ENCODE measurements at regions not wholly inside any gene's neighbourhood (a gene's known extent, or its start where the extent isn't known, plus 50 kb on each side); places are given as distances from the start of the nearest gene placed in this dataset.

- no peak overlapping the region for H3K4me3 ChIP-seq (ENCODE audit: low read depth, low read length)
- DNase-seq (ENCODE audit: low read depth): no peak
- TF ChIP-seq CTCF (conservative IDR thresholded peaks at IDR 0.05; ENCODE audit: low read depth, low read length): no peak
Observed at GRCh38 chr2:167771628-167772027, 475.8 kb downstream of the STK39 start.

GRCh38 chr2:167769020-167769419 is 478.4 kb downstream of the STK39 start:
- no peak for DNase-seq (ENCODE audit: low read depth)
- no peak overlapping the region for H3K4me3 ChIP-seq (ENCODE audit: low read depth, low read length)
- TF ChIP-seq CTCF (conservative IDR thresholded peaks at IDR 0.05; ENCODE audit: low read depth, low read length): no peak

- no peak for DNase-seq (ENCODE audit: low read depth)
- no peak overlapping the region for H3K4me3 ChIP-seq (ENCODE audit: low read depth, low read length)
- no peak for TF ChIP-seq CTCF (conservative IDR thresholded peaks at IDR 0.05; ENCODE audit: low read depth, low read length)
Observed at GRCh38 chr2:167767830-167768229, 479.6 kb downstream of the STK39 start.

- no peak overlapping the region for H3K4me3 ChIP-seq (ENCODE audit: low read depth, low read length)
- DNase-seq (ENCODE audit: low read depth): no peak
- no peak for TF ChIP-seq CTCF (conservative IDR thresholded peaks at IDR 0.05; ENCODE audit: low read depth, low read length)
Observed at GRCh38 chr2:167764772-167765341, 482.5 kb downstream of the STK39 start.

- TF ChIP-seq CTCF (conservative IDR thresholded peaks at IDR 0.05; ENCODE audit: low read depth, low read length): no peak
- no peak overlapping the region for H3K4me3 ChIP-seq (ENCODE audit: low read depth, low read length)
- DNase-seq (ENCODE audit: low read depth): no peak
Observed at GRCh38 chr2:167761465-167762136, 485.8 kb downstream of the STK39 start.

GRCh38 chr2:167759531-167759930 is 487.9 kb downstream of the STK39 start:
- TF ChIP-seq CTCF (conservative IDR thresholded peaks at IDR 0.05; ENCODE audit: low read depth, low read length): peak; percentile 10
- DNase-seq (ENCODE audit: low read depth): no peak
- no peak overlapping the region for H3K4me3 ChIP-seq (ENCODE audit: low read depth, low read length)

GRCh38 chr2:167758292-167758691 is 489.1 kb downstream of the STK39 start:
- no peak for TF ChIP-seq CTCF (conservative IDR thresholded peaks at IDR 0.05; ENCODE audit: low read depth, low read length)
- no peak for DNase-seq (ENCODE audit: low read depth)
- H3K4me3 ChIP-seq (ENCODE audit: low read depth, low read length): no peak overlapping the region
